WI38 (cell line): ENCODE measurements at regions not wholly inside any gene's neighbourhood (a gene's known extent, or its start where the extent isn't known, plus 50 kb on each side); places are given as distances from the start of the nearest gene placed in this dataset.

Experiments used
- H3K4me3 ChIP-seq: 2 replicates; pipeline ENCODE4 v1.5.1; 2011; ENCODE audit warnings: low read depth, mild to moderate bottlenecking, control low read depth, low read length
- CTCF ChIP-seq: IDR thresholded peaks from 2 replicates; pipeline ENCODE4 v1.5.1; 2012; ENCODE audit warnings: low read depth, mild to moderate bottlenecking, control low read depth, low read length

GRCh38 chr4:132266374-132266773 is 882.7 kb upstream of the PCDH10 start:
- TF ChIP-seq CTCF = no peak
- H3K4me3 ChIP-seq = no peak overlapping the region

GRCh38 chr4:132267321-132267720 is 881.8 kb upstream of the PCDH10 start:
- TF ChIP-seq CTCF = no peak
- H3K4me3 ChIP-seq = no peak overlapping the region

- no peak overlapping the region for H3K4me3 ChIP-seq
- no peak for TF ChIP-seq CTCF
Measured at GRCh38 chr4:132269303-132269990, 879.6 kb upstream of the PCDH10 start.

GRCh38 chr4:132275583-132276121 is 873.4 kb upstream of the PCDH10 start:
- TF ChIP-seq CTCF = no peak
- no peak overlapping the region for H3K4me3 ChIP-seq

- no peak for TF ChIP-seq CTCF
- no peak overlapping the region for H3K4me3 ChIP-seq
Measured at GRCh38 chr4:132276185-132276584, 872.9 kb upstream of the PCDH10 start.

GRCh38 chr4:132276989-132277388 is 872.1 kb upstream of the PCDH10 start:
- TF ChIP-seq CTCF = no peak
- H3K4me3 ChIP-seq = no peak overlapping the region

- H3K4me3 ChIP-seq = no peak overlapping the region
- no peak for TF ChIP-seq CTCF
Measured at GRCh38 chr4:132281733-132282132, 867.4 kb upstream of the PCDH10 start.
